Hepatocyte (in vitro differentiated cells): ENCODE measurements at regions not wholly inside any gene's neighbourhood (a gene's known extent, or its start where the extent isn't known, plus 50 kb on each side); places are given as distances from the start of the nearest gene placed in this dataset.
A peak's percentile ranks its signal among the peaks of the same experiment; 100 is the strongest.

ENCODE experiments used
- DNase-seq: peaks from one replicate; pipeline ENCODE4 v3.0.0-alpha.2; 2016; ENCODE audit warnings: low spot score
- H2AFZ ChIP-seq: fragments of 200-600 bp; sonication (generic); 2 replicates; pipeline ENCODE4 v1.6.0; 2016; ENCODE audit warnings: antibody characterized with exemption, mild to moderate bottlenecking
- H3K27ac ChIP-seq: fragments of 200-600 bp; sonication (generic); 2 replicates; pipeline ENCODE4 v1.5.1; 2016; ENCODE audit warnings: mild to moderate bottlenecking
- H3K27me3 ChIP-seq: fragments of 200-600 bp; sonication (generic); 2 replicates; pipeline ENCODE4 v1.6.1; 2016
- H3K36me3 ChIP-seq: fragments of 200-600 bp; sonication (generic); replicated peaks from 2 replicates; pipeline ENCODE4 v1.5.1; 2016; ENCODE audit warnings: low read depth; ENCODE audit not compliant: insufficient read depth
- H3K4me1 ChIP-seq: fragments of 200-600 bp; sonication (generic); 2 replicates; pipeline ENCODE4 v1.5.1; 2016; ENCODE audit warnings: mild to moderate bottlenecking, moderate library complexity; ENCODE audit not compliant: insufficient read depth
- H3K4me2 ChIP-seq: fragments of 200-600 bp; sonication (generic); 2 replicates; pipeline ENCODE4 v1.6.0; 2016
- H3K4me3 ChIP-seq: fragments of 200-600 bp; sonication (generic); 2 replicates; pipeline ENCODE4 v1.5.1; 2016; ENCODE audit warnings: mild to moderate bottlenecking
- H3K79me2 ChIP-seq: fragments of 200-600 bp; sonication (generic); 2 replicates; pipeline ENCODE4 v1.6.0; 2017; ENCODE audit warnings: mild to moderate bottlenecking
- H3K9me2 ChIP-seq: fragments of 200-600 bp; sonication (generic); replicated peaks from 2 replicates; pipeline ENCODE4 v1.6.0; 2017; ENCODE audit warnings: mild to moderate bottlenecking; ENCODE audit not compliant: insufficient read depth
- H3K9me3 ChIP-seq: fragments of 200-600 bp; sonication (generic); 2 replicates; pipeline ENCODE4 v1.5.1; 2016; ENCODE audit warnings: low read depth, mild to moderate bottlenecking
- H4K20me1 ChIP-seq: fragments of 200-600 bp; sonication (generic); 2 replicates; pipeline ENCODE4 v1.6.0; 2016; ENCODE audit warnings: mild to moderate bottlenecking; ENCODE audit not compliant: insufficient read depth, poor library complexity, severe bottlenecking
- EZH2 ChIP-seq: fragments of 200-600 bp; sonication (generic); IDR thresholded peaks from 2 replicates; pipeline ENCODE4 v1.6.1; 2016; ENCODE audit warnings: antibody characterized with exemption, mild to moderate bottlenecking, borderline replicate concordance
- EZH2phosphoT487 ChIP-seq: fragments of 200-600 bp; sonication (generic); IDR thresholded peaks from one replicate; pipeline ENCODE4 v1.6.1; 2018; ENCODE audit warnings: antibody characterized with exemption, mild to moderate bottlenecking, low read depth, moderate library complexity; ENCODE audit not compliant: unreplicated experiment, severe bottlenecking
- WGBS: methylation state at CpG from one replicate; pipeline ENCODE4 v1.1.6; 2016; ENCODE audit warnings: low lambda C conversion rate; ENCODE audit errors: missing lambda C conversion rate; 5-methylcytosine and 5-hydroxymethylcytosine counted together
- TF ChIP-seq, protein P1 (sequence below): fragments of 200-600 bp; sonication (generic); IDR thresholded peaks from 2 replicates; pipeline ENCODE4 v1.5.1; 2016; ENCODE audit warnings: antibody characterized with exemption, mild to moderate bottlenecking; ENCODE audit not compliant: poor library complexity

DNA sequence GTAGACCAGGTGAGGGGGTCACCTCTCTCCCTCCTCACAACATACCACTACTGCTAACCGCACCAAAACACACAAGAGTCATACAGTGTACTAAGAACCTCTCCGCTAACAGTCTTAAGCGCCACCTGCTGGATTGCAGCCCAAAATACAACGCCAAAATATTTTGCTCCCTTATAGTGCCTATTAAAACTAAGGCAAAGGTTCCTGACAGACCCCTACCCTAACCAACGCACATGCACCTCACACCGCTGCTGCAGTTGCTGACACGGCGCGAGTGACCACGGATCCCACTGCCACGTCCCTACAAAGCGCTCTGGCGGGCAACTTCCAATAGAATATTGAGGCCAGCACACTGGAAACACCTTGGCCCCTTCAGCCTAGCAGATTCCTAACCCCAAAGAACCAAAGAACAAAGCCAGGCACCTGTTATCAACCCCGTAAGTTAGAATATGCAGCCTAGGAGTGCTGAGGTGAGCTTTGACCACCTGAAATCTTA lies 563.6 kb upstream of the SEMA3D start:
- H3K4me3 ChIP-seq = no peak overlapping the region
- TF ChIP-seq, protein P1, sequence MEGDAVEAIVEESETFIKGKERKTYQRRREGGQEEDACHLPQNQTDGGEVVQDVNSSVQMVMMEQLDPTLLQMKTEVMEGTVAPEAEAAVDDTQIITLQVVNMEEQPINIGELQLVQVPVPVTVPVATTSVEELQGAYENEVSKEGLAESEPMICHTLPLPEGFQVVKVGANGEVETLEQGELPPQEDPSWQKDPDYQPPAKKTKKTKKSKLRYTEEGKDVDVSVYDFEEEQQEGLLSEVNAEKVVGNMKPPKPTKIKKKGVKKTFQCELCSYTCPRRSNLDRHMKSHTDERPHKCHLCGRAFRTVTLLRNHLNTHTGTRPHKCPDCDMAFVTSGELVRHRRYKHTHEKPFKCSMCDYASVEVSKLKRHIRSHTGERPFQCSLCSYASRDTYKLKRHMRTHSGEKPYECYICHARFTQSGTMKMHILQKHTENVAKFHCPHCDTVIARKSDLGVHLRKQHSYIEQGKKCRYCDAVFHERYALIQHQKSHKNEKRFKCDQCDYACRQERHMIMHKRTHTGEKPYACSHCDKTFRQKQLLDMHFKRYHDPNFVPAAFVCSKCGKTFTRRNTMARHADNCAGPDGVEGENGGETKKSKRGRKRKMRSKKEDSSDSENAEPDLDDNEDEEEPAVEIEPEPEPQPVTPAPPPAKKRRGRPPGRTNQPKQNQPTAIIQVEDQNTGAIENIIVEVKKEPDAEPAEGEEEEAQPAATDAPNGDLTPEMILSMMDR = peak; percentile 56
- TF ChIP-seq EZH2 = no peak
- TF ChIP-seq EZH2phosphoT487 = no peak
- H3K9me2 ChIP-seq = no peaks in the 10 kb centered on the region
- H3K79me2 ChIP-seq = no peaks in the 10 kb centered on the region
- H3K36me3 ChIP-seq = no peaks in the 10 kb centered on the region
- H3K27ac ChIP-seq = no peak overlapping the region
- no peak overlapping the region for H2AFZ ChIP-seq
- H3K27me3 ChIP-seq = no peaks in the 10 kb centered on the region
- no peaks in the 10 kb centered on the region for H4K20me1 ChIP-seq
- H3K4me2 ChIP-seq = no peak overlapping the region
- 33% methylated on average over 14 of the region's 14 CpGs for WGBS
- no peaks in the 10 kb centered on the region for H3K4me1 ChIP-seq
- peak; percentile 37 for DNase-seq
- no peaks in the 10 kb centered on the region for H3K9me3 ChIP-seq

DNA sequence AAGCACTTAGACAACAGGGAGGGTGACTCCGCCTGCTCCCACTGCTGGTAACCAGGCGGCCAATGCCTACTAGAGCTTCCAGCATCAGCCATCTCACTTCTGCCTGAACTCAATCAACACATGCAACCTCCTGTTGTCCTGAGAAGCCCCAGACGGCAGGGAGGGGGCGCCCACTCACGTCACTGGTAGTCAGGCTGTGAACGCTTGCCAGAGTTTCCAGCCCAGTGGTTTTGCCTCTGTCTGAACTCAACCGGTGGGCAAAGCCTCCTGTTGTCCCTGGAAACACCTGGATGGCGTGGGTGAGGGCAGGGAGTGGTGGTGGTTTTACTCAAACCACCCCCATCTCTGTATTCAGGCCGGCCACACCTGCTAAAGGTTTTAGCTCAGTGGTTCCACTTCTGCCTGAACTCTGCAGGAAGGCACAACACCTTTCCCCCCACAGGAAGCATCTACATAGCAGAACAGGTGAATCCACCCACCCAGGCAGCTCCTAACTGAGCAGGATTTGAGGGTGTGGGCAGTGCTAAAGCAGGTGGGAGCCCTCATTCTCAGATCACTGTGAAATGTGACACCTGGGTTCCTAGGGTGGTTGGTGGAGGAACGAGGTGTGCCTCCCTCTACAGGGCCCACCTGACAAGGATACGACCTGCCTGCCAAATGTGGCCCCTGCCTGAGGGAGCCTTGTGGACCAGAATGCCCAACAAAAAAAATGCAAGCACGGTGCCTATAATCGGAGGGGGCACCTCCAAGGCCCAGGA lies 563.0 kb upstream of the SEMA3D start:
- no peak overlapping the region for H2AFZ ChIP-seq
- no peaks in the 10 kb centered on the region for H3K36me3 ChIP-seq

GRCh38 chr7:85748861-85749260 lies 562.0 kb upstream of the SEMA3D start:
- DNase-seq = no peak
- Histone ChIP-seq H3K4me1 (no peaks in the 10 kb centered on the region), H2AFZ (no peak overlapping the region), H4K20me1 (no peaks in the 10 kb centered on the region), H3K9me3 (no peaks in the 10 kb centered on the region), H3K36me3 (no peaks in the 10 kb centered on the region), H3K9me2 (no peaks in the 10 kb centered on the region), H3K79me2 (no peaks in the 10 kb centered on the region), H3K4me3 (no peak overlapping the region), H3K27me3 (no peaks in the 10 kb centered on the region), H3K27ac (no peak overlapping the region), H3K4me2 (no peak overlapping the region)
- 64% methylated on average over 3 of the region's 3 CpGs for WGBS
- TF ChIP-seq, protein P1 = no peak
- no peak for TF ChIP-seq EZH2
- no peak for TF ChIP-seq EZH2phosphoT487

More for the DNA sequence above, 563.0 kb upstream of the SEMA3D start:
- TF ChIP-seq, protein P1 = no peak
- no peak for TF ChIP-seq EZH2phosphoT487
- no peak for TF ChIP-seq EZH2
- Histone ChIP-seq H3K4me3 (no peak overlapping the region), H3K4me2 (no peak overlapping the region), H4K20me1 (no peaks in the 10 kb centered on the region), H3K27me3 (no peaks in the 10 kb centered on the region), H3K27ac (no peak overlapping the region), H3K9me3 (no peaks in the 10 kb centered on the region), H3K79me2 (no peaks in the 10 kb centered on the region), H3K9me2 (no peaks in the 10 kb centered on the region), H3K4me1 (no peaks in the 10 kb centered on the region)
- DNase-seq = no peak
- WGBS = 73% methylated on average over 13 of the region's 13 CpGs
